Activated T-cell treated with anti-CD3 and anti-CD28 coated beads for 4 hours (primary cell): ENCODE measurements at regions not wholly inside any gene's neighbourhood (a gene's known extent, or its start where the extent isn't known, plus 50 kb on each side); places are given as distances from the start of the nearest gene placed in this dataset.

Source experiments
- DNase-seq: peaks from one replicate; pipeline ENCODE4 v3.0.0-alpha.2; 2020

- no peak for DNase-seq
Measured at GRCh38 chr1:82220754-82221153, 420.0 kb downstream of the ADGRL2 start.

DNA sequence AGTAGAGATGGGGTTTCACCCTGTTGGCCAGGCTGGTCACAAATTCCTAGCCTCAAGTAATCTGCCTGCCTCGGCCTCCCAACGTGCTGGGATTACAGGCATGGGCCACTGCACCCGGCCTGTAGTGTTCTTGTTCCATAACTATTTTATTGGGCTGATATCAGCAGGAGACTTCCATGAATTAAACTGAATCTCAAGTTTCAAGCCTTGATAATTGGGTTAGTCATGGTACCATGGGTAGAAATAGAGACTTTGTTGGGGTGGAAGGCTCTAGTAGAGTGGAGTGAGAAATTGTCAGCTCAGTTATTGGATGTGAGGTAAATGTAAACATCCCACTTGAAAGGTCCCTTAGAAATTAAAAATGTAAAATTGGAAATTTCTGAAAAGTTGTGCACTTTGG lies 419.1 kb downstream of the ADGRL2 start:
- no peak for DNase-seq

DNA sequence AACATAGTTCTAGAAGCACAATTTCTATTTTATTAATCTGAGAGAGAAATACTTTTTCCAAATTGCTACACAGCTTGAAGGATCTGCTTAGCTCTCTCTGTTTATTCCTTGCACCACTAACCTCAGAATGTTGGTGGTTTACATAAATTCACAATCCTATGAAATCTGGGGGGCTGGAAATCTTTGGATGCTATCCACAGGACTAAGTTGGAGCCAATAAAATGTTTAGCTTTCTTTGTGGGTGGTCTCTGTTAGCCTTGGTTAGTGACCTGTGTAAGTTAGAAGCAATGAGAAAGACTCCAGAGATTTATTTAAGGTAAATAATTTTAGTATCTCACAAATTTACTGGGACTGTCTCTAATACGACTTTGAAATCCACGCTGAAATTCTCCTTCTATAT lies 418.1 kb downstream of the ADGRL2 start:
- DNase-seq: no peak

DNA sequence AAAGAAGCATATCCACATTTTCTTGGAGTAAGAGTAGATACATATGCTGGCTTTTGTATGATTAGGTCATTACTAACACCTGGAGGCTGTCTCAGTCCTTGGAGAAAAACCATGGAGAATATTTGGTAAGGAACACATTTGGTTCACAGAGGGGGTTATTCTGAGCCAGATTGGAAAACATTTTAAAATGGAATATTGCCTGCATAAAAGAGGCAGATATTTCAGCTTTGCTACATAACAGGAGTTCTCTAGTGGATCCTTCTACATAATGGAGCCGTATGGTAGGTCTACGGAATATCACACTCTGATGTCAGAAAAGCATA lies 415.1 kb downstream of the ADGRL2 start:
- no peak for DNase-seq

DNA sequence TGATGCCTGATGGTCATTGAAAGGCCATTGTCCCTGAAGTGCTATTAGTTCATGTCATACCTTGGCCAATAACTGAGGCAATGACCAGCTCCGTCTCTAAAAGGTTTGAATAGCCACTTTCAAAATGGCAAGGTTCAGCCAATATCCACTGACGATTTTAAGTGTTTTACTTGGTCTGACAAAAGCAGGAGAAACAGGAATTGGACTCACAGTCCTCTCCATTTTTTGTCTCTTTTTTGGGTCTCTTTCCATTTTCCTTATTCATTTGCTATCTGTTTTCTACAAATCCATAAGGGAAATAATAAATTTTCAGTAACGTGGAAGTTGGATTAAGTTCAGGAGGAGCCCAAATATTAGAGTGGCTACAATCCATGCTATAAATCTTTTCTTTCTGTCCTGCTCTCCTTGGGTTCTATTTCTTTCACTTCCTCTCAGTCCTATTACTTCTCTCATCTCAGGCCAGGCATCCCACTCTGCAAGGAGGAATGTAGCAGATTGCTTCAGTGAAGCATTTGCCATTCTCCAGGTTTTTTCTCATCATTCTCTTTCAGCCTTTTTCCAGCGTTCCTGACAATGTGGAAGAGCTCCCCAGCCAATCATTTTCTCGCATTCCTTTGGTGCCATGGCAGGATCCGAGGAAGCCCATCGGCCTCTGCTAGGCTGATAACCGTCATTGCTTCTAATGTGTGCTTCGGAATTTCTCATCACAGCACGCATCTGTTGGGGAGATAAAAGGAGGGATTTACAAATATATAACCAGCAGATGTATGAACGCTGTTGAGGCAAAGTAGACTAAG lies 414.5 kb downstream of the ADGRL2 start:
- no peak for DNase-seq

DNA sequence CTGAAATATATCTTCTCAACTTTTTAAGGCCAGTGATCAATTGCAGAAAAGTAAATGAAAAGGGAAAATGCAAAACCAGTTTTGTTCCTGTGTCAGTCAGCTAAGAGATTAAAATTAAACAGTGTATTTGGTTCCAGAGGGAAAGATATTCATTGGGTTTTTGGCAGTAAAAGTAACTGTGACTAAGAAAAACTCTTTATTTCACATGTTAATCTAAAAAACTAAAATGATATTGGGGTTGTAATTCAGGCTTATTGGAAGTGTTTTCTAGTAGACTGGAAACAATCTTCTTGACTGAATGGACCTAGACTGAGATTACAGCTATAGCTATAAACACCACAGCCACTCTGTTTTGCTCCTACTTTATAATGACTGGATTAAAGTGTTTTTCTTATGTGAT lies 413.9 kb downstream of the ADGRL2 start:
- DNase-seq: no peak

DNA sequence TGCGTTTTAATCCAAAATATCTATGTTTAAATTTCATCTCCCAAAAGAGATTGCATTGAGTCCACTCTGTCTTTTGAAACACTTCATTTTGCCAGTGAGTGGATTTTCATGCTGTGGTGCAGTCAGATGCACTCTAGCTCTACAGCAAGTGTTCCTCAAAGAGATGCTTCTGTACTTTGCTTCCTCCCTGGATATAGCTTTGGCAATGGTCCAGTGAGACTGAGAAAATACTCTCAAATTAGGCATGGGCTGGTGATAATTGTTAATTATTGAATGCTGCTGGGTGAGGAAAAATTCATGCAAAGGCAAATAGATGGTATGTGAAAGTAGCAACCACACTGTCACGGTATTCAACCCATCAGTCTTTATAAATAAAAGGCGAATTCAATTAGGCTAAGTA lies 396.9 kb downstream of the ADGRL2 start:
- DNase-seq: no peak

DNA sequence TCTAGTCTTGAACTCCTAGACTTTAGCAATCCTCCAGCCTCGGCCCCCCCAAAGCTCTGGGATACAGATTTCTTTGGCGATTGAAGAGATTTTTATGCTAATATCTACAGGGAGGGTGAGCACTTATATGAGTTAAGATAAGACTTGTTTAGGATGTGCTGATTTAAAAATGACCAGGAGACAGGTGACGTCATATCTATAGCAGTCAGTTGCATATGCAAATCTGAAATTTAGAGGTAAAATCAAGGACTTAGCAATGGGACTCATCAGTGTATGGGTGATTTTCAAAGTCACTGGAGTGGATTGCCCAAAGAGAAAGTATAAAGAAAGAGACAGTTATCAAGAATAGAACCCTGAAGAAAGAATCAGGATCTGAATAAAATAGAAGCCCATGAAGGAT lies 394.5 kb downstream of the ADGRL2 start:
- DNase-seq: no peak

DNA sequence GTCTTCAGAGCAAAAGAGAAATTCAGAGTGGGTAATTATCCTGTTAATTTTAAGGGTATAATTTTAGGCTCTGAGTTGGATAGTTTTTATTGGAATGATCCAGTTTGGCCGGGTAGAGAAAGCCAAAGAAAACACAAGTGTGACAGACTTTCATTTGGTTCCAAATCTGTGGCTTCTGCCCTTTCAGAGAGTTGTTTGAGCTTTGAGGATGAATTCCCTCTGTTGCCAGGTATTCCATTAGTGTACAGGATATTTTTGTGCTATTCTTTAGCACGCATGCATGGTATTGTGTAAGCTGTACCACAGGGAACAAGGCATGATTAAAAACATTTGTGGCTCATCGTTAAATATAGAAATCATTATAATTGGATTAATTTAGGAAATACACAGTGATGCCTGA lies 384.4 kb downstream of the ADGRL2 start:
- DNase-seq: no peak

- DNase-seq: no peak
Measured at GRCh38 chr1:82181846-82182245, 381.1 kb downstream of the ADGRL2 start.

DNA sequence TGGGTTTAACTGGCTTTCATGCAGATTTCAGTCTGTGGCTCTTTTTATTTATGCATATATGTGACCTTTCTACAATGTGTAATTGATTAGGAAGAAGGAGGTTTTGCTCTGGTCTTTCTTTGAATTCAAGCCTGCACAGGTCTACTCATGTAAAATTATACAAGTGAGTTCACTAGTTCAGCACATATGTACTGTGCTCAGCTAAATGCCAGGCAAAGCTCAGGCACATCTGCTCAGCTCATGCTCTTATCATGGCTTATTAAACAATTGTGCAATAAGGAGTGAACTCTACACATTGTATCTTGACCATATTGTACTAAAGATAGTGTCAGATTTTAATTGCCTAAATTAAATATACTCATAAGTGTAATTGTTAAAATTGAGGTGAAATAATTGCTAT lies 378.4 kb downstream of the ADGRL2 start:
- DNase-seq: no peak

DNA sequence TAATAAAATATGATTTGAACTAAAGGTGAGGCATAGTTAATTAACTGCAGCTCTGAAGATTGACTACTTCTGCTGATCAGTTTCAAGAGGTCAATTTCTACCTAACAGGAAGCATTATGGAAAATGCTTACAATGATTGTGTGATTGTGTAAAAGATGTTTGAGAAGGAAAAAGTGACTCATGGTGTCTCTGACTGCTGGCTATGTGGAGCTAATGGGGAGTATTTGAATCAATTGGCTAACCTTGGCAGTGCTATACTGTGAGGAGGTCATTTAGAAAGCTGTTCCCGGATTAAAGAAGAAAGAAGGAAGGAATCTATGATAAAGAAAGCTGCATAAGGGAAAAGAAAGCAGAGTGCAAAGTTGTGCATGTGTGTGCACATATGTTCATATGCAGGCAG lies 376.5 kb downstream of the ADGRL2 start:
- no peak for DNase-seq

- DNase-seq: no peak
Measured at GRCh38 chr1:82171955-82172354, 371.2 kb downstream of the ADGRL2 start.

- no peak for DNase-seq
Measured at GRCh38 chr1:82168482-82168881, 367.7 kb downstream of the ADGRL2 start.

DNA sequence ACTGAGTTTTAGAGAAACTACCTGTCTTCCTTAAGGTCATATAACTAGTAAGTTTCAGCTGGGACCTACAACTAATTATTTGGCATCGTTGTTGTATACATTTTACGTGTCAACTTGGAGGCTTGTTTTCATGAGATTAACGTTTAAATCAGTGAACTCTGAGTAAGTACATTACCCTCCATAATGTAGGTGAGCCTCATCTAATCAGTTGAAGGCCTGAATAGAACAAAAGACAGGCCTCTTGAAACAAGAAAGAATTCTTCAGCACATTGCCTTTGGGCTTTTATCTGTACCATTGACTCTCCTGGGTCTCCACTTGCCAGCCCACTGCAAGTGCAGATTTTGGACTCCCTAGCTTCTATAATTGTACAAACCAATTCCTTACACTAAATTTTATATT lies 364.6 kb downstream of the ADGRL2 start:
- no peak for DNase-seq

DNA sequence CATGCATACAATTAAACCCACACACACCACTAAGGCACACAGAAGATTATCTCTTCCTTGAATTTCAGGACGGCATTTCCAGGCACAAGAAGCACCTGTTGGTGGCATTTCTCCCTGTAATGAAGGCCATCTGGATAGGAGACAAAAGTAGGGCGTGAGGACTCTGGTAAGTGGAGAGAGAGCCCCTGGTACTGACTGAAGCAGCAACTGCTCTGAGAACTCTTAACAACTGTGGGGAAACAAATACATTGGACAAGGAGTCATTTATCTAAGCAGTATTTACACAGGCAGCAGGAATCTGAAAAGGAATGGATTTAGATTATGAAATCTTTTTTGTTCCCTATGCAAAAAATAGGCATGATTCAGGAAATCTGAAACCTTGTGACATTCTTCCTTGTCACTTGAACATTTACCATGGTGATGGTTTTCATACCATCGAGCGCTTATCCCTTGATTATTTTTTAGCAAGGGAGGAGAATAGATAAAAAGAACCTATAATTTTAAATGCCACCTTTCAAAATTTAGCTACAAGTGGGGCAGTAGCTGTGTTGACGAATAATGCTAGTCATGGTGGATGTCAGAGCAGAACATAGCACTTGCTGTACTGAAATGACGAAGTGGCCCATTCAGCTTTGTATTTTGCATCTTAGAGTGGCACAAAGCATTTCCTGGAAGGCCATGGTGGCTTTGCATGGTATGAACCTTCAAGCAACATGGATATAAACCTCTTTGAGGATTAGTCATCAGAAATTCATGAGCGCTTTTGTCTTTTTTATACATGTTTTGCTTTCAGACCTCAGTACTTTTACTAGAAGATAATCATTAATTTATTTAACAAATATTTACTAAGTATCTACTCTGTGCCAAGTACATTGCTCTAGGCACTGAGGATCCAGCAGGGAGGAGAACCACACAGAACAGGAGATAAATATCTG lies 362.0 kb downstream of the ADGRL2 start:
- no peak for DNase-seq

DNA sequence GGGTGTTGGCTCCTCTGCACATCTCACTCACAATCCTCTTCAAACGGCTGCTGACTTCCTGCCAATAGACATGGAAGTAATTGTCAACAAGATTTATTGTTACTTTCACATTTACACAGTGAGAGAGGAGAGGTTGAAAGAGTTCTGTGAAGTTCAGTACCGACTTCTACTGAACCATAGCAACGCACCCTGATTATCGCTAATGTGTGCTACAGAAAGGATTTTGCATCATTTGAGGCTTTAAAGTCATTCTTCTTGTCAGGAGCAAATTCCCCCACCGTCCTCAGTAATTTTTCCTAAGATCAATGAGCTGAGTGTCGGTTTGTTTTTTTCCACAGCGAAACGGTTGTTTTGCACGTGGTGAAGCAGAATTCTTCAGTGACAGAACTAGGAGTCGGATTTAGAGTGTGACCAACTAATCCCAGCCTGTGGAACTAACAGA lies 361.0 kb downstream of the ADGRL2 start:
- DNase-seq: no peak

DNA sequence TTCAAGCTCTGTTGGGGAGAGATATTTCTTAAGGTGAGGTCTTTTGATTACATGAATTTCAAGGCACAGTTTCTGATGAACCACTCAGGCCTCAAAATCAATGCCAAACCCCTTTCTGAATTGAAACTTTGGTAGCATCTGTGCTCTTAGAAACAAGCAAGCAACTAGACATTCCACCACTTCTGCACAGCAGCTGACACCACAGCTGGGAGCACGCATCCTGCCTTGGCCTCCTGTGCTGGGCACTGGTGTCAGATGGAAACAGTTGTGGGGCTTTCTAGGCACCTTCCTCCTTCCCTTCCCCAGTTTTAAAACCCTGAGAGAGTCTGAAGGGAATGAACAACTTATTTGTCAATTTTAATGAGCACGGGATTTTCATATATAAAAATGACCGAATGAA lies 360.2 kb downstream of the ADGRL2 start:
- no peak for DNase-seq

DNA sequence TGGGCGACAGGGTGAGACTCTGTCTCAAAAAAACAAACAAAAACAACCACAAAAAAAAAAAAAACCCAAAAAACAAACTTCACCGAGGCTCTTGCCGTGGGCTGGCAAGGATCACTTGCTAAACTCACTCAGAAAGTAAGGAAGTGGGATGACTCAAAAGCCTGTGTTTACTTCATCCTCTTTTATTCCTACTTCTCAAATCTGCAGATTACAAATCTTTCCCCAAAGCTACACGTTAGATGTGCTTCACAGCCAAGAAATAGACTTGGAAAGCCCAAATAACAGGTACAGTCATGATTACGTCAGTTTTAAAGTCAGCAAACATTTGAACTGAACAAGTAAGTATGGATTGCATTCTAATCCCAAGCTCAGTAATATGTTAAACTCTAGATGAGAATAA lies 359.3 kb downstream of the ADGRL2 start:
- DNase-seq: no peak

DNA sequence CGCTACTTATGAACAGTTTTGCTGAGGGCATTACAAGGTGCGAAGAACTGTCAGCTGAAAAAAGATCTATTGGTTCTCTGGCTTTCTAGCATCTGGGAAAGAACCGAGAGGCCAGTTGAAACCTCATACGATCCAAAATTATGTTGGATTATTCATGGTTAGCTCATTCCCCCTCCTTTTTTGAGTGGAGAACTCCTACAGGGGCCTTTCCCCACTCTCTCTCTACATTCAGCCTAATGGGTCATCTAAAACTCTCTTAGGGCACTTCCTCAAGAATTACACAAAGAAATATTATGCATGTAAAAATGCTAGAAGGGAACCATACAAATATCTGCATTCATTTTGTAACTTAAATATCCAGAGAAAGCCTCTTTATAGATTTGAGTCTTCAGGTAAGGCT lies 358.2 kb downstream of the ADGRL2 start:
- no peak for DNase-seq

DNA sequence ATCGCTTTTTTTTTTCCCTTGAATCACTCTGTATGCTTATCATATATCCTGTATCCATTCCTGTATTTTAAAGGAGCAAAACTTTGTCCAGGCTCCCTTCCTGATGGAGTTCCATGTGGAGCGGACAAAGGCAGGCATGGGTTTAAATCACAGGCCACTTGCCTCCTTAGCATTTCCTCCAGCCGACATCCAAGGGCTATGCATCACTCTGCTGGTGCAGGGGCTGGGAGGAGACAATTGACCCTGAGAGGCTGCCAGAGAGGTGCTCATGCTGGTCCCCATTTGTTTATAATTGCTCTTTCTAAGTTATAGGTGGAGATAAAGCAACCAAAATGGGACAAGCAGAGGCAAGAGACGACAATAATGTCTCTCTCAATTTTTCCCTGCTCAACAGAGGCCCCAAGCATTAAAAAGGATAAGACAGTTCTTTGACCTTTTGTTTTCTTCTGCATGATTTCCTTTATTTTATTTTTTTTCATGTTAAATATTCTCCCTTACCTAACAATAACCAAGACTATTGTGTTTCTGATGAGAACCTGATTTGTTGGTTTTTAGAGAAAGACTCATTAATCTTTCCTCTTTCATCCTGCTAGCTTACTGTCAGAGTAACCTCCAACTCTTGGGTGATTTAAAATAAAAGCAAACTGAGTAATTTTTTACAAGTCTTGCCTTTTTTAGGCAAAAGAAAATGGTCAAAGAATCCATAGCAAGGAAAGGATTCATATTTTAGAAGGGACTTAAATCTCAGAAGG lies 353.7 kb downstream of the ADGRL2 start:
- no peak for DNase-seq

DNA sequence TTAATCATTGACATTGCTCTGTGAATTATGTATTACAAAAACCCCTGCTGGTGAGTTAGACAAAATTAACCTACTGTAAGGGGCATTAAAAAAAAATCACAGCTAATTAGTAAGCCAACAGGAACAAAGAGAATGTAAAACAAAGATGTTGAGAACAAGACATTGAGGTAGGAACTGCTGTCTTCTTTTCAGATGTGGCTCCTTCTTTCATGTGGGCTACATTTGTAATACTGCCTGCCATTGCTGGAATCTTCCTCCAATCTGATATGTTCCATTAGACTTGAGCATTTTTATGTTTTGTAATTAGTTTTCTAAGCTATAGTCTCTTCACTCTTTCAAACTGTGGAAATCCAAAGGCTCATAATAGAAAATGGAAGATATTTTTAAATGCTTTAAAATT lies 353.0 kb downstream of the ADGRL2 start:
- DNase-seq: no peak

DNA sequence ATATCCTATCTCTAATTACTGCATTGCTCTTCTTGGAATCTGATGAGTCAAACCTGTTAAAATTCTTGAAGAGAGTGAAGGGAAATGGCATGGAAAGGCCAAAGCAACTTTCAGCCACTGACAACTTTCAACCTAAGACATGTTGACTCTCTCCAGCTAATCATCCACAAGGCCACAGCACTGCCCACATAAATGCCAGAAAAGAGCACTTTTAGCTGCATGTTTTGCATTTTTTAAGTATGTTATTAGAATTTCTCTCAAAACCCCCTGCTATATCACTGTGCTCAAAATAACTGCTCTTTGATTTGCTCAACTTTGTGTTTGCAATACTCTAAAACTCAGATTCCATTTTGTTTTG lies 352.5 kb downstream of the ADGRL2 start:
- DNase-seq: no peak
